SK-N-SH treated with all-trans-retinoic acid at 6 μM for 48 hours (cell line): ENCODE measurements at regions not wholly inside any gene's neighbourhood (a gene's known extent, or its start where the extent isn't known, plus 50 kb on each side); places are given as distances from the start of the nearest gene placed in this dataset.

ENCODE experiments used
- CREB5 ChIP-seq: fragments of 250-450 bp; sonication (Bioruptor Pico); IDR thresholded peaks from 2 replicates; pipeline ENCODE4 v1.5.1; 2020; ENCODE audit warnings: low read depth, mild to moderate bottlenecking, moderate library complexity
- GLIS3 ChIP-seq: fragments of 250-450 bp; sonication (Bioruptor Pico); IDR thresholded peaks from 2 replicates; pipeline ENCODE4 v1.5.0; 2020; ENCODE audit warnings: mild to moderate bottlenecking, moderate library complexity
- ISL1 ChIP-seq: fragments of 250-450 bp; sonication (Bioruptor Pico); IDR thresholded peaks from 2 replicates; pipeline ENCODE4 v2.1.2; 2022; ENCODE audit warnings: mild to moderate bottlenecking, moderate library complexity
- RARB ChIP-seq: fragments of 250-450 bp; sonication (Bioruptor Pico); IDR thresholded peaks from 2 replicates; pipeline ENCODE4 v1.8.0; 2021; ENCODE audit warnings: mild to moderate bottlenecking, moderate library complexity
- SNAI2 ChIP-seq: fragments of 250-450 bp; sonication (Bioruptor Pico); IDR thresholded peaks from 2 replicates; pipeline ENCODE4 v1.5.0; 2020; ENCODE audit warnings: mild to moderate bottlenecking, moderate library complexity
- TCF4 ChIP-seq: fragments of 250-450 bp; sonication (Bioruptor Pico); IDR thresholded peaks from 2 replicates; pipeline ENCODE4 v1.8.0; 2021; ENCODE audit warnings: mild to moderate bottlenecking, moderate library complexity, borderline replicate concordance

- no peak for TF ChIP-seq SNAI2
- TF ChIP-seq RARB (CRISPR knock-in tag) = no peak
- TF ChIP-seq GLIS3 (CRISPR knock-in tag) = no peak
- no peak for TF ChIP-seq CREB5 (CRISPR knock-in tag)
- no peak for TF ChIP-seq ISL1 (CRISPR knock-in tag)
- TF ChIP-seq TCF4 (CRISPR knock-in tag) = no peak
Observed at GRCh38 chr2:12168354-12168753, 421.9 kb downstream of the LPIN1 start.
